Fibroblast of pulmonary artery (primary cell): ENCODE measurements at regions not wholly inside any gene's neighbourhood (a gene's known extent, or its start where the extent isn't known, plus 50 kb on each side); places are given as distances from the start of the nearest gene placed in this dataset.

Experiments used
- DNase-seq: peaks from one replicate; pipeline ENCODE4 v3.0.0-alpha.2; 2010; ENCODE audit warnings: low read depth
- H3K4me3 ChIP-seq: replicated peaks from 2 replicates; pipeline ENCODE4 v1.5.1; 2011; ENCODE audit warnings: low read depth, mild to moderate bottlenecking, control low read depth, low read length, moderate library complexity
- CTCF ChIP-seq: IDR thresholded peaks from 2 replicates; pipeline ENCODE4 v1.5.1; 2011; ENCODE audit warnings: mild to moderate bottlenecking, control low read depth, low read length, inconsistent platforms; ENCODE audit errors: missing control alignments

GRCh38 chr4:57691370-57691769 lies 581.2 kb upstream of the IGFBP7 start:
- DNase-seq = no peak
- TF ChIP-seq CTCF = no peak
- no peak overlapping the region for H3K4me3 ChIP-seq

- H3K4me3 ChIP-seq = no peak overlapping the region
- no peak for TF ChIP-seq CTCF
Measured at GRCh38 chr4:57689693-57690205, 579.6 kb upstream of the IGFBP7 start.

GRCh38 chr4:57682275-57682674 lies 572.1 kb upstream of the IGFBP7 start:
- no peak overlapping the region for H3K4me3 ChIP-seq
- TF ChIP-seq CTCF = no peak
- no peak for DNase-seq

More at GRCh38 chr4:57689693-57690205, 579.6 kb upstream of the IGFBP7 start:
- DNase-seq = no peak

DNA sequence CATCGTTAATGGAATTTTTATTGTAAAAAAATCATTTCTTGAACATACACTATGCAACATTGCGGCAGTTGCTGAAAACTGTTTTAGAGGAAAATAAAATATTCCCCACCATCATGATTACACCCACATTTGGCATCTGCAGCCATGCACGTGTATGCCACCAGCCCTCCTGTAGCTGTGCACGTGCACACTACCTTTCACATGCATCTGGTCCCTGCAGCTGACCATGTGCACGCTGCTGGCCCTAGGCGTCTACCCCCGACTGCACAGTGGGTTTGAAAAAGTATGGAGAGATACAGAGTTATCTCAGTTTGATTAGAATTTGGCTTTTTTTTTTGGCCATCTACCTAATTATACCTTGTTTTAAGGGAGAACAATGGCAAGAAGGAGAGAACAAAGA lies 569.8 kb upstream of the IGFBP7 start:
- no peak for DNase-seq
- no peak for TF ChIP-seq CTCF
- H3K4me3 ChIP-seq = no peak overlapping the region

GRCh38 chr4:57676394-57676793 lies 566.2 kb upstream of the IGFBP7 start:
- no peak overlapping the region for H3K4me3 ChIP-seq
- DNase-seq = no peak
- TF ChIP-seq CTCF = no peak

- no peak for TF ChIP-seq CTCF
- no peak overlapping the region for H3K4me3 ChIP-seq
- no peak for DNase-seq
Measured at GRCh38 chr4:57672846-57673433, 562.8 kb upstream of the IGFBP7 start.

- DNase-seq = no peak
- no peak for TF ChIP-seq CTCF
Measured at GRCh38 chr4:57668621-57669020, 558.4 kb upstream of the IGFBP7 start.

More at GRCh38 chr4:57668621-57669020, 558.4 kb upstream of the IGFBP7 start:
- H3K4me3 ChIP-seq = no peak overlapping the region
